ENCODE measurements at regions not wholly inside any gene's neighbourhood (a gene's known extent, or its start where the extent isn't known, plus 50 kb on each side); places are given as distances from the start of the nearest gene placed in this dataset.
"Not testable (repeated sequence)": the region's sequence is repeated elsewhere in the genome, so short reads cannot be mapped to it uniquely, and the experiment has no call there.

- Mint-ChIP-seq H3K27me3 (ENCODE audit: low read depth) (no peaks in the 10 kb centered on the region), H3K4me3 (no peak overlapping the region), H3K36me3 (ENCODE audit: low read depth) (no peaks in the 10 kb centered on the region), H3K4me1 (ENCODE audit: low read depth) (no peaks in the 10 kb centered on the region), H3K27ac (no peak overlapping the region), H3K9me3 (ENCODE audit: insufficient read depth) (no peaks in the 10 kb centered on the region)
- CTCF ChIA-PET, result no interaction called here
- no peak for ATAC-seq
- no peak for DNase-seq
- POLR2A ChIA-PET, result no interaction called here
Measured at GRCh38 chr7:16271990-16272665, 149.2 kb downstream of the CRPPA start.

GRCh38 chr7:16271355-16271915 lies 149.9 kb downstream of the CRPPA start:
- Mint-ChIP-seq H3K4me3 (no peak overlapping the region), H3K4me1 (ENCODE audit: low read depth) (no peaks in the 10 kb centered on the region), H3K9me3 (ENCODE audit: insufficient read depth) (no peaks in the 10 kb centered on the region), H3K27me3 (ENCODE audit: low read depth) (no peaks in the 10 kb centered on the region), H3K27ac (no peak overlapping the region), H3K36me3 (ENCODE audit: low read depth) (no peaks in the 10 kb centered on the region)
- ATAC-seq (no peak), DNase-seq (no peak)
- POLR2A ChIA-PET, result no interaction called here
- CTCF ChIA-PET, result no interaction called here

GRCh38 chr7:16270844-16271243 lies 150.5 kb downstream of the CRPPA start:
- Mint-ChIP-seq H3K4me1 (ENCODE audit: low read depth) (no peaks in the 10 kb centered on the region), H3K27ac (no peak overlapping the region), H3K4me3 (no peak overlapping the region), H3K27me3 (ENCODE audit: low read depth) (no peaks in the 10 kb centered on the region), H3K9me3 (ENCODE audit: insufficient read depth) (no peaks in the 10 kb centered on the region), H3K36me3 (ENCODE audit: low read depth) (no peaks in the 10 kb centered on the region)
- DNase-seq (no peak), ATAC-seq (no peak)
- POLR2A ChIA-PET, result no interaction called here
- CTCF ChIA-PET, result no interaction called here

- H3K27me3 Mint-ChIP-seq (ENCODE audit: low read depth), result no peaks in the 10 kb centered on the region
- ATAC-seq, result no peak
Measured at GRCh38 chr7:16268821-16269768, 152.2 kb downstream of the CRPPA start.

GRCh38 chr7:16267953-16268820 lies 153.2 kb downstream of the CRPPA start:
- no peaks in the 10 kb centered on the region for H3K9me3 Mint-ChIP-seq (ENCODE audit: insufficient read depth)
- no peak for DNase-seq
- ChIA-PET POLR2A (no interaction called here), CTCF (no interaction called here)
- H3K27me3 Mint-ChIP-seq (ENCODE audit: low read depth), result no peaks in the 10 kb centered on the region
- no peak for ATAC-seq
- no peaks in the 10 kb centered on the region for H3K36me3 Mint-ChIP-seq (ENCODE audit: low read depth)
- no peaks in the 10 kb centered on the region for H3K4me1 Mint-ChIP-seq (ENCODE audit: low read depth)
- no peak overlapping the region for H3K27ac Mint-ChIP-seq
- H3K4me3 Mint-ChIP-seq, result no peak overlapping the region

More at GRCh38 chr7:16268821-16269768, 152.2 kb downstream of the CRPPA start:
- Mint-ChIP-seq H3K4me1 (ENCODE audit: low read depth) (no peaks in the 10 kb centered on the region), H3K36me3 (ENCODE audit: low read depth) (no peaks in the 10 kb centered on the region), H3K27ac (no peak overlapping the region), H3K9me3 (ENCODE audit: insufficient read depth) (no peaks in the 10 kb centered on the region), H3K4me3 (no peak overlapping the region)
- no peak for DNase-seq
- POLR2A ChIA-PET, result no interaction called here
- CTCF ChIA-PET, result no interaction called here

GRCh38 chr7:16266877-16267276 lies 154.5 kb downstream of the CRPPA start:
- Mint-ChIP-seq H3K4me3 (no peak overlapping the region), H3K9me3 (ENCODE audit: insufficient read depth) (no peaks in the 10 kb centered on the region), H3K27me3 (ENCODE audit: low read depth) (no peaks in the 10 kb centered on the region), H3K27ac (no peak overlapping the region), H3K4me1 (ENCODE audit: low read depth) (no peaks in the 10 kb centered on the region), H3K36me3 (ENCODE audit: low read depth) (no peaks in the 10 kb centered on the region)
- DNase-seq (no peak), ATAC-seq (no peak)
- ChIA-PET CTCF (interaction anchor here (1.0 kb wide), 1 partner anchor 298 kb away, joined by 3 read pairs; no protein-coding TSS in a partner anchor), POLR2A (no interaction called here)

- H3K4me1 Mint-ChIP-seq (ENCODE audit: low read depth); H3K27ac Mint-ChIP-seq; ATAC-seq; H3K27me3 Mint-ChIP-seq (ENCODE audit: low read depth); H3K9me3 Mint-ChIP-seq (ENCODE audit: insufficient read depth); DNase-seq; H3K36me3 Mint-ChIP-seq (ENCODE audit: low read depth); H3K4me3 Mint-ChIP-seq: not testable (repeated sequence)
- POLR2A ChIA-PET, result interaction anchor here (0.6 kb wide), 1 partner anchor 1410 kb away, joined by 3 read pairs; no protein-coding TSS in a partner anchor
- CTCF ChIA-PET, result interaction anchor here (1.0 kb wide), 1 partner anchor 298 kb away, joined by 3 read pairs; no protein-coding TSS in a partner anchor
Measured at GRCh38 chr7:16266470-16266869, 154.9 kb downstream of the CRPPA start.

GRCh38 chr7:16265863-16266458 lies 155.4 kb downstream of the CRPPA start:
- H3K9me3 Mint-ChIP-seq (ENCODE audit: insufficient read depth), result no peaks in the 10 kb centered on the region
- CTCF ChIA-PET, result no interaction called here

GRCh38 chr7:16264823-16265804 lies 156.2 kb downstream of the CRPPA start:
- Mint-ChIP-seq H3K9me3 (ENCODE audit: insufficient read depth) (no peaks in the 10 kb centered on the region), H3K36me3 (ENCODE audit: low read depth) (no peaks in the 10 kb centered on the region), H3K27ac (no peak overlapping the region), H3K4me1 (ENCODE audit: low read depth) (no peaks in the 10 kb centered on the region), H3K4me3 (no peak overlapping the region), H3K27me3 (ENCODE audit: low read depth) (no peaks in the 10 kb centered on the region)
- POLR2A ChIA-PET, result no interaction called here
- CTCF ChIA-PET, result no interaction called here
- DNase-seq (no peak), ATAC-seq (no peak)

More at GRCh38 chr7:16265863-16266458, 155.4 kb downstream of the CRPPA start:
- H3K4me3 Mint-ChIP-seq, result no peak overlapping the region
- no peak for ATAC-seq
- no peak overlapping the region for H3K27ac Mint-ChIP-seq
- no peak for DNase-seq
- POLR2A ChIA-PET, result interaction anchor here (0.6 kb wide), 1 partner anchor 1409 kb away, joined by 3 read pairs; no protein-coding TSS in a partner anchor
- H3K27me3 Mint-ChIP-seq (ENCODE audit: low read depth), result no peaks in the 10 kb centered on the region
- no peaks in the 10 kb centered on the region for H3K36me3 Mint-ChIP-seq (ENCODE audit: low read depth)
- H3K4me1 Mint-ChIP-seq (ENCODE audit: low read depth), result no peaks in the 10 kb centered on the region

GRCh38 chr7:16264036-16264819 lies 157.1 kb downstream of the CRPPA start:
- Mint-ChIP-seq H3K36me3 (ENCODE audit: low read depth) (no peaks in the 10 kb centered on the region), H3K27ac (no peak overlapping the region), H3K4me3 (no peak overlapping the region), H3K9me3 (ENCODE audit: insufficient read depth) (no peaks in the 10 kb centered on the region), H3K4me1 (ENCODE audit: low read depth) (no peaks in the 10 kb centered on the region), H3K27me3 (ENCODE audit: low read depth) (no peaks in the 10 kb centered on the region)
- POLR2A ChIA-PET, result no interaction called here
- ATAC-seq, result no peak
- CTCF ChIA-PET, result no interaction called here
- no peak for DNase-seq

All from activated CD8-positive, alpha-beta T cell treated with anti-CD3 and anti-CD28 coated beads, Interleukin-2, amount 10 ng/mL, durations not matched to agents 7 days and 5 days (primary cell).